HG02870 (cell line): ENCODE measurements at regions not wholly inside any gene's neighbourhood (a gene's known extent, or its start where the extent isn't known, plus 50 kb on each side); places are given as distances from the start of the nearest gene placed in this dataset.

Experiments used
- ATAC-seq: cut with Tn5 transposase; IDR thresholded peaks from one replicate; pipeline ENCODE4 v1.9.1; 2021; ENCODE audit warnings: mild to moderate bottlenecking, moderate library complexity; ENCODE audit not compliant: unreplicated experiment

GRCh38 chr11:76277298-76278175, 71.2 kb upstream of the WNT11 start:
- ATAC-seq: no peak

GRCh38 chr11:76276781-76277155, 70.5 kb upstream of the WNT11 start:
- no peak for ATAC-seq

GRCh38 chr11:76276046-76276780, 69.9 kb upstream of the WNT11 start:
- ATAC-seq: no peak

DNA sequence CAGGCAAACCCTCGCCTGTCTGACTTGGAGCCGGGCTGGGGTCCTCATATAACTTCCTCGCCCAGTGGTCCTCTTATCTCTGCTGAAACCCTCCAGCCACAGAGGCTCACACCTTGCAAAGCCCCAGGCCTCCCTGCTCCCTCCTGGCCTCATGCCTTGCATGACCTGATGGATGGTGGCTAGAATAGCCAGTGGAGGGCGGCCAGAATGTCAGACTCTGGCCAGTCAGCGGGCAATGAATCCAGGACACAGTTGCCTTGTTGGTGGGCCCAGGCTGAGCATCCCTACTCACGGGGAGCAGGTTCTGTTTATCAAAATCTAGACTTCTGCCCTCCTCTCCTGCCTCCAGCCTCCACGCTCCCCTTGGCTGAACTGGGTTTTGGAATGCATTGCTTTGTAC, 69.1 kb upstream of the WNT11 start:
- ATAC-seq: no peak

DNA sequence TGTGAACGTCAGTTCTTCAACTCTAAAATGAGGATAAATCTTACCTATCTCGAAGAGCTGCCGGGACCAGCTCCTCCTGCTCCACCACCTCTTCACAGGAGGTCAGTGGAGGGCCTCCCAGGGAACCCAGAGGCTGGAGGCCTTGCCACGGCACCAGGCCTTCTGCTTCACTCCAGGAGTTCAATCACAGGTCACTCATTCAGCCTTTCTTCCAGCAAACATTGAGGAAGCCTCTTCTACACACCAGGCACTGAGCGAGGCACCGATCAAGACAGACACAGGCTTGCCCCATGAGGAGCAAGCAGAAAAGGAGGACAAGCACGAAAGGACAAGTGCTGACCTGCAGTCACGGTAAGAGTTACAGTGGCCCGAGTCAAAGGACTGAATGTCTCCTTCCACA, 64.8 kb upstream of the WNT11 start:
- no peak for ATAC-seq

- ATAC-seq: no peak
These were observed 64.1 kb upstream of the WNT11 start for GRCh38 chr11:76270389-76270788.

DNA sequence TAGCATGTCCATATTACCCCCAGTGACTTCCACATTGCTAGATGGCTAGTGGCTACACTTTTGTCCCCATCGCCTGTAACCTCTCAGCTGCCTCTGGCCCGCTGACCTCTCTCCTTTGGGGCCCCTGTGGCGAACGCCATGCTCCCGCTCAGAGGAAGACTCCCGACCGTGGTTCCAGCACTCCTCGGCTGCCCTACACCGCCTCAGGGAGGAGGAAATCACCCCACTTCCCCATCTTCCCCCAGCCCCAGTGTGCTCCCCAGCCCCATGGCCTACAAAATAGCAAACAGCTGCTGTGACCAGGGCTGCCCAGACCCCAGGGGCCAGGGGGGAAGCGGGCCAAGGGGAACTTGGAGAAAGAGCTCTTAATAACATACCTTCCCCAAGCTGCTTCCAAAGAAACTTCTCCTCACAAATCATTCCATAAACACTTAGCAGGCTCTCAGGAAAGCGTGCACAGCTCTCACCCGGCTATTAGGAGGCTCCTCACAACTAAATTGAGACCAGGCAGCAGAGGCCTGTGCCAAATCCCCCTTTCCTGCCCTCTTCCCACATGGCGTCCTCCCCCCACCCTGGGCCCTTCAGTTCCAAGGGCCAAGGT, 63.5 kb upstream of the WNT11 start:
- no peak for ATAC-seq

DNA sequence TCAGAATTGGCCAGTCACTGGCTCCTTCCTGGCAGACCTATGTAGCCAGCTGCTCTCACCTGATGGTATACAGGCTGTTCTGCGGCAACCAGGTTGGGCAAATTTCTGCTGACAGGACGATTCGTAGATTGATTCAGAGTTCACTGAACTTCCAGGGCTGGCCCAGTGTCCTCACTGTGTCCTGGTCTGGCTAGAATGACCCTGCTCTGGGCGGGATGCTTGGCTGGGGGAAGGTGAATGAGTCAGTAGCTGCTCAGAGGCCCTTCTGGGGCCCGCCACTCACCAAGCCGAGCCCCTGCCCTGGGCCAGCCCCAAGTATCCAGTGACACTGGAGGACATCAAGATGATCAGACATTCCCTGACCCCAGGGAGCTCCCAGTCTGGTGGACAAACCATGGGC, 62.9 kb upstream of the WNT11 start:
- no peak for ATAC-seq

DNA sequence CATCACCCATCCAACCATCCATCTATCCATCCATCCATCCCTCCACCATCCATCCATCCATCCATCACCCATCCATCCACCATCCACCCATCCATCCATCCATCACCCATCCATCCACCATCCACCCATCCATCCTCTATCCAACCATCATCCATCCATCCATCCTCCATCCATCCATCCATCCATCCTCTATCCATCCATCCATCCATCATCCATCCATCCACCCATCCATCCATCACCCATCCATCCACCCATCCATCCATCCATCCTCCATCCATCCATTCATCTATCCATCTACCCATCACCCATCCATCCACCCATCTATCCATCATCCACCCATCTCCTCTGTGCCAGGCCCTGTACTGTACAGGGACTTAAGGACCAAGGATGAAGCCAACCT, 62.2 kb upstream of the WNT11 start:
- no peak for ATAC-seq

- ATAC-seq: no peak
These were observed 61.3 kb upstream of the WNT11 start for GRCh38 chr11:76267556-76267955.

DNA sequence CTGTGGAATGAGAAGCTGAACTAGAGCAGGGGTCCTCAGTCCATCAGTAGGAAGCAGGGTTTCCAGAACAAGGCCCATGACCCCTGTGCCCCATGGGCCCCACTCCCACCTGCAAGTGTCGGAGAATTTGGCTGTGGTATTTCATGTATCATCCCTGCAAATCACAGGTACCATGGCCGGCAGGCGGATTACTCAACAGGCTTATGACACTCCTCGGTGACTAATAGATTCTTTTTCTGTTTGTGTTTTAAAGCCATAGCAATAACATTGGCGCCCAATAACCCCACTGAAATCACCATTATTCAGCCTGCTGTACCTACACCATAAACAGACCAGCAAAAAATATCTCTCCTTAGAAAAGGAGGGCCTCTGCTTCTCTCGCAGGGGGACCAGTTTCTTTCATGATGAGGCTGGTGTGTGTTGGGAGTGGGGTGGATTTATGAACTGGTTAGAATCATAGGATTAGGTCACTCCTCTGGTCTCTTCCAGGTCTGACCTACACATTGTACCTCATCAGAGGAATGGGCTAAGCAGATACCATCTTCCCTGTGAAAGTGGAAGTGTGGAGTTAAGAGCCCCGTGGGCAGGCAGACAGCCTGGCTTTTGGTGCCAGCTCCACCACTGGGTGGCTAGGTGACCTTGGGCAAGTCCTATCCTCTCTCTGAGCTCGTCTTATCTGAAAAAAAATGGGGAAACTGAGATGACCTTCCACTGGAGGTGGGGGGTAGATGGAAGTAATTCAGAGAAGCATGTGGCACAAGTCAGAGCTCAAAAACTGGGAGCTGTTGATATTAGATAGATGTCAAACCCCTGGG, 60.2 kb upstream of the WNT11 start:
- no peak for ATAC-seq

DNA sequence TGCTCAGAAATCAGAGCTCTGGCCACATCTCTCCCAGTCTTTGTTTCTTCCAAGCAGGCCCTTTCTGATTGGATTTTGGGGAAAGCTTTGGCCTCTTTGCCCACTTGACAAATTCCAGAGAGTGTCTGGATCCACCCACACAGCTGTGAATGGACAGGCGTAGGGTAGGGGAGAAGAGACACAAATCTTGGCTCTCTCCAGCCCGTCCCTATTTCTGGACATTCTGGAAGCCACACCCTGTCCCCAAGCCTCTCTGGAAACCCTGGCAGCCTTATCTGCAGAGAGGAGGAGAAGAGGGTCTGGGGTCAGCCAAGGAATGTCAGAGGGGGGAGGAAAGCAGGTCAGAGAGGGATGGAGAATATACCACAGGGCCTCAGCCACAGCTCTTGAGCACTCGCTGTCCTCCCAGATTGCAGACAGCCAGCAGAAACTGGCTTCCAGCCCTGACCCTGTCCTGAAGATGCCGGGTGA, 59.5 kb upstream of the WNT11 start:
- ATAC-seq: no peak

- no peak for ATAC-seq
These were observed 57.4 kb upstream of the WNT11 start for GRCh38 chr11:76263657-76264056.

DNA sequence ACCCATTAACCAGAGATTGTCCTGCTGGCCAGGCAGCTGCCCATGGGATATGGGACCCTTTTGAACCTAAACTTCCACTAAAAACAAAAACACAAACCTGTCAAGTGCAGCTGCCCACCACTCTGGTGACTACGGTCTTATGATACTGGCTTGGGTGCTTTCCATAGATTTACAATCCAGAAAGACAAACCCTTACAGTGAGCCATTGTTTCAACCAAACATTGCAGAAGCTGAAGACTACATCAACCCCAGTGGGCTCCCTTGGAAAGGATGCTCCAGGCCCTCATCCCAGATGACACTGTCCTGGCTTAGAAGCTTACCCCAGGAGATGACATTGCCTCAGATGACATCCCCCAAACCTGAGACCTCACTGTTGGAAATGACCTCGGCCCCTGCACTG, 56.9 kb upstream of the WNT11 start:
- ATAC-seq: no peak

- no peak for ATAC-seq
These were observed 54.1 kb upstream of the WNT11 start for GRCh38 chr11:76260296-76260925.

- ATAC-seq: no peak
These were observed 53.1 kb upstream of the WNT11 start for GRCh38 chr11:76259299-76259908.

DNA sequence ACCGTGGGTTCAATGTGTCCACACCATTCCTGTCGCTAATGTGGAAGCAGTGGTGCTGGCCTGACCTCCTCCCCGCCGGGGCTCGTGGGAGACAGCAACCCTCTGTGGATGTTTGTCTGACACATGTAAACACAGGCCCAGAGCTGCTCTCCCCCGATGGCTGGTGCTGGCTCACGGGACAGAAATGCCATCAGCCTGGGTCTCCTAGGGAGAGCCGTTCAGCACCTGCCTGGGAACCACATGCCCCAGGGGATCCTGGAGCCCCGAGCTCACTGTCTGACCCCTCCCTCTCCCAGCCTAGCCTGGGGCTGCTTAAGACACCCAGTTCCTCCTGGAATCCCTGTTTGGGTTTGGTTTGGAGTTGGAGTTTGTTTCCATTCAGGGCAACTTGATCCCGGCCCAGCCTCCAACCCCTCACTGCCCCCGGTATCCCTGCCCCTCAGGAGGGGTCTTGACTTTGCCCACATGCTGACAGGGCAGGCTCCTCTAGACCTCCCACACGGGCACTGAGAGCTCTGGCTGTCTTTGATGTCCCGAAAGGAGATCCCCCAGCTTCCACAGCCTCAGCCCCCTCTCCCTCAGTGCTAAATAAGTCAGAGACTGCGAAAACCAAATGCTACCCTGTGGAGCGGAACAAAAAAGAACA, 50.9 kb upstream of the WNT11 start:
- no peak for ATAC-seq

- ATAC-seq: no peak
These were observed 50.1 kb upstream of the WNT11 start for GRCh38 chr11:76256448-76256847.
